ENCODE measurements at regions not wholly inside any gene's neighbourhood (a gene's known extent, or its start where the extent isn't known, plus 50 kb on each side); places are given as distances from the start of the nearest gene placed in this dataset.

GRCh38 chr15:95836536-95836935 is 494.0 kb upstream of the NR2F2 start:
- no peak for DNase-seq
- intact Hi-C loops (cut with DNase I), result no loop called here

- intact Hi-C loops (cut with DNase I), result no loop called here
These were observed 493.0 kb upstream of the NR2F2 start for GRCh38 chr15:95837341-95838004.

GRCh38 chr15:95839367-95839782 is 491.1 kb upstream of the NR2F2 start:
- intact Hi-C loops (cut with DNase I), result no loop called here
- DNase-seq, result no peak

More at GRCh38 chr15:95837341-95838004, 493.0 kb upstream of the NR2F2 start:
- DNase-seq, result no peak

- no peak for DNase-seq
- intact Hi-C loops (cut with DNase I), result no loop called here
These were observed 490.5 kb upstream of the NR2F2 start for GRCh38 chr15:95840004-95840403.

GRCh38 chr15:95840855-95841254 is 489.6 kb upstream of the NR2F2 start:
- no peak for DNase-seq
- intact Hi-C loops (cut with DNase I), result no loop called here

- no peak for DNase-seq
- intact Hi-C loops (cut with DNase I), result no loop called here
These were observed 487.9 kb upstream of the NR2F2 start for GRCh38 chr15:95842576-95842975.

GRCh38 chr15:95843241-95843910 is 487.1 kb upstream of the NR2F2 start:
- DNase-seq, result peak in 17 of 42 donors; percentile 6 to 50 (median 25)
- intact Hi-C loops (cut with DNase I), result no loop called here

GRCh38 chr15:95845862-95846515 is 484.5 kb upstream of the NR2F2 start:
- DNase-seq, result no peak
- intact Hi-C loops (cut with DNase I), result no loop called here

- intact Hi-C loops (cut with DNase I), result no loop called here
- no peak for DNase-seq
These were observed 482.4 kb upstream of the NR2F2 start for GRCh38 chr15:95848126-95848525.

GRCh38 chr15:95850837-95851236 is 479.7 kb upstream of the NR2F2 start:
- DNase-seq, result no peak
- intact Hi-C loops (cut with DNase I), result no loop called here

- intact Hi-C loops (cut with DNase I), result no loop called here
- no peak for DNase-seq
These were observed 477.1 kb upstream of the NR2F2 start for GRCh38 chr15:95853350-95853749.

GRCh38 chr15:95857124-95857757 is 473.3 kb upstream of the NR2F2 start:
- intact Hi-C loops (cut with DNase I), result no loop called here
- DNase-seq, result no peak

GRCh38 chr15:95857758-95858157 is 472.7 kb upstream of the NR2F2 start:
- intact Hi-C loops (cut with DNase I), result no loop called here
- no peak for DNase-seq

- no peak for DNase-seq
- intact Hi-C loops (cut with DNase I), result no loop called here
These were observed 470.1 kb upstream of the NR2F2 start for GRCh38 chr15:95860406-95860805.

GRCh38 chr15:95864467-95864886 is 466.0 kb upstream of the NR2F2 start:
- DNase-seq, result no peak
- intact Hi-C loops (cut with DNase I), result no loop called here

GRCh38 chr15:95865330-95865739 is 465.2 kb upstream of the NR2F2 start:
- no peak for DNase-seq
- intact Hi-C loops (cut with DNase I), result no loop called here

GRCh38 chr15:95866711-95867440 is 463.6 kb upstream of the NR2F2 start:
- no peak for DNase-seq
- intact Hi-C loops (cut with DNase I), result no loop called here

GRCh38 chr15:95868450-95868849 is 462.1 kb upstream of the NR2F2 start:
- no peak for DNase-seq
- intact Hi-C loops (cut with DNase I), result no loop called here

GRCh38 chr15:95868970-95869369 is 461.5 kb upstream of the NR2F2 start:
- intact Hi-C loops (cut with DNase I), result no loop called here
- DNase-seq, result no peak

All from head of caudate nucleus (tissue), 42 donors.